B cell (primary cell): ENCODE measurements at regions not wholly inside any gene's neighbourhood (a gene's known extent, or its start where the extent isn't known, plus 50 kb on each side); places are given as distances from the start of the nearest gene placed in this dataset.

Experiments used
- EZH2 ChIP-seq: IDR thresholded peaks from 2 replicates; pipeline ENCODE4 v1.6.1; 2012; ENCODE audit warnings: borderline replicate concordance, low read depth, mild to moderate bottlenecking, moderate library complexity, low read length; ENCODE audit not compliant: insufficient read depth, poor library complexity, severe bottlenecking
- TF ChIP-seq, protein P1 (sequence below): fragments of 200-600 bp; IDR thresholded peaks from one replicate; pipeline ENCODE4 v1.8.0; 2022; ENCODE audit warnings: antibody characterized with exemption, mild to moderate bottlenecking

DNA sequence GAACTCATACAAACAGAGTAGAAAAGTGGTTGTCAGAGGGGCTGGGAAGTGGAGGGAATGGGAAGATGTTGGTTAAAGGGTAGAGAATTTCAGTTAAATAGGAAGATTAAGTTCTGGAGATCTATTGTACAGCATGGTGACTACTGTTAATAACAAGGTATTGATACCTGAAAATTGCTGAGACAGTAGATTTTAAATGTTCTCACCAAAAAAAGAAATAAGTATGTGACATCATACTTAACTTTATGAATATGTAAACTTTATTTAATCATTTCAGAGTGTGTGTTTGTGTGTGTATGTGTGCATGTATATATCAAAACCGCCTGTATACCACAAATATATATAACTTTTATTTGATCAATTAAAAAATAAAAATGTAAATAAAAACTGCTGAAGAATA is 896.4 kb downstream of the TFAP2A start:
- TF ChIP-seq, protein P1, sequence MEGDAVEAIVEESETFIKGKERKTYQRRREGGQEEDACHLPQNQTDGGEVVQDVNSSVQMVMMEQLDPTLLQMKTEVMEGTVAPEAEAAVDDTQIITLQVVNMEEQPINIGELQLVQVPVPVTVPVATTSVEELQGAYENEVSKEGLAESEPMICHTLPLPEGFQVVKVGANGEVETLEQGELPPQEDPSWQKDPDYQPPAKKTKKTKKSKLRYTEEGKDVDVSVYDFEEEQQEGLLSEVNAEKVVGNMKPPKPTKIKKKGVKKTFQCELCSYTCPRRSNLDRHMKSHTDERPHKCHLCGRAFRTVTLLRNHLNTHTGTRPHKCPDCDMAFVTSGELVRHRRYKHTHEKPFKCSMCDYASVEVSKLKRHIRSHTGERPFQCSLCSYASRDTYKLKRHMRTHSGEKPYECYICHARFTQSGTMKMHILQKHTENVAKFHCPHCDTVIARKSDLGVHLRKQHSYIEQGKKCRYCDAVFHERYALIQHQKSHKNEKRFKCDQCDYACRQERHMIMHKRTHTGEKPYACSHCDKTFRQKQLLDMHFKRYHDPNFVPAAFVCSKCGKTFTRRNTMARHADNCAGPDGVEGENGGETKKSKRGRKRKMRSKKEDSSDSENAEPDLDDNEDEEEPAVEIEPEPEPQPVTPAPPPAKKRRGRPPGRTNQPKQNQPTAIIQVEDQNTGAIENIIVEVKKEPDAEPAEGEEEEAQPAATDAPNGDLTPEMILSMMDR, result no peak
- no peak for TF ChIP-seq EZH2
